Trophoblast cell (in vitro differentiated cells and primary cell): ENCODE measurements at regions not wholly inside any gene's neighbourhood (a gene's known extent, or its start where the extent isn't known, plus 50 kb on each side); places are given as distances from the start of the nearest gene placed in this dataset.
A peak's percentile ranks its signal among the peaks of the same experiment; 100 is the strongest.

Source experiments
- DNase-seq, 2 donors: peaks; one replicate each; pipeline ENCODE4 v3.0.0-alpha.2; 2016
- H2AFZ ChIP-seq: 2 replicates; pipeline ENCODE4 v1.6.1; 2013; ENCODE audit warnings: low read length, moderate library complexity, mild to moderate bottlenecking; ENCODE audit not compliant: insufficient read depth, poor library complexity
- H2AK5ac ChIP-seq: 2 replicates; pipeline ENCODE4 v1.6.1; 2013; ENCODE audit warnings: mild to moderate bottlenecking, low read length
- H2BK120ac ChIP-seq: 2 replicates; pipeline ENCODE4 v1.6.1; 2013; ENCODE audit warnings: low read length, mild to moderate bottlenecking, moderate library complexity; ENCODE audit not compliant: insufficient read depth, poor library complexity
- H2BK12ac ChIP-seq: 2 replicates; pipeline ENCODE4 v1.6.1; 2013; ENCODE audit warnings: mild to moderate bottlenecking, low read length, moderate library complexity
- H2BK5ac ChIP-seq: 2 replicates; pipeline ENCODE4 v1.6.1; 2013; ENCODE audit warnings: low read length, low read depth, moderate library complexity, mild to moderate bottlenecking; ENCODE audit not compliant: poor library complexity
- H3K14ac ChIP-seq: 2 replicates; pipeline ENCODE4 v1.6.1; 2013; ENCODE audit warnings: mild to moderate bottlenecking, low read length
- H3K18ac ChIP-seq: 2 replicates; pipeline ENCODE4 v1.6.1; 2013; ENCODE audit warnings: mild to moderate bottlenecking, low read length
- H3K23ac ChIP-seq: 2 replicates; pipeline ENCODE4 v1.6.1; 2013; ENCODE audit warnings: low read length
- H3K27ac ChIP-seq: 2 replicates; pipeline ENCODE4 v1.5.1; 2013; ENCODE audit warnings: low read depth, mild to moderate bottlenecking, inconsistent platforms, low read length, moderate library complexity
- H3K27me3 ChIP-seq: 2 replicates; pipeline ENCODE4 v1.6.1; 2013; ENCODE audit warnings: inconsistent platforms, mild to moderate bottlenecking, low read length, moderate library complexity; ENCODE audit not compliant: insufficient read depth
- H3K36me3 ChIP-seq, 2 experiments: 1 replicate in 1 of 2; 2 replicates in 1 of 2; pipeline ENCODE4 v1.6.1; 2013; ENCODE audit warnings: low read length in 2 of 2, mild to moderate bottlenecking in 2 of 2, moderate library complexity in 1 of 2; ENCODE audit not compliant: insufficient read depth in 2 of 2, control insufficient read depth in 1 of 2
- H3K4ac ChIP-seq: 2 replicates; pipeline ENCODE4 v1.6.1; 2013; ENCODE audit warnings: low read depth, mild to moderate bottlenecking, low read length, moderate library complexity
- H3K4me1 ChIP-seq, 2 experiments: 1 replicate in 1 of 2; 2 replicates in 1 of 2; pipeline ENCODE4 v1.6.1; 2013; ENCODE audit warnings: low read length in 2 of 2, mild to moderate bottlenecking in 2 of 2, moderate library complexity in 1 of 2; ENCODE audit not compliant: insufficient read depth in 2 of 2, control insufficient read depth in 1 of 2
- H3K4me2 ChIP-seq: 2 replicates; pipeline ENCODE4 v1.6.1; 2013; ENCODE audit warnings: inconsistent platforms, mild to moderate bottlenecking, low read length, moderate library complexity
- H3K4me3 ChIP-seq: 2 replicates; pipeline ENCODE4 v1.5.1; 2013; ENCODE audit warnings: mild to moderate bottlenecking, low read depth, low read length, inconsistent platforms
- H3K79me1 ChIP-seq: one replicate; pipeline ENCODE4 v1.6.1; 2013; ENCODE audit warnings: low read length
- H3K79me2 ChIP-seq: 2 replicates; pipeline ENCODE4 v1.6.1; 2013; ENCODE audit warnings: low read length, mild to moderate bottlenecking; ENCODE audit not compliant: control insufficient read depth, insufficient read depth, poor library complexity
- H3K9ac ChIP-seq: 2 replicates; pipeline ENCODE4 v1.6.1; 2013; ENCODE audit warnings: mild to moderate bottlenecking, low read length
- H3K9me3 ChIP-seq: 2 replicates; pipeline ENCODE4 v1.6.1; 2013; ENCODE audit warnings: low read depth, mild to moderate bottlenecking, control low read depth, inconsistent platforms, low read length; ENCODE audit not compliant: insufficient read depth
- H4K12ac ChIP-seq: 2 replicates; pipeline ENCODE4 v1.6.1; 2013; ENCODE audit warnings: low read depth, mild to moderate bottlenecking, low read length, moderate library complexity
- H4K8ac ChIP-seq: 2 replicates; pipeline ENCODE4 v1.6.1; 2013; ENCODE audit warnings: low read depth, mild to moderate bottlenecking, low read length, moderate library complexity
- H4K91ac ChIP-seq: one replicate; pipeline ENCODE4 v1.6.1; 2013; ENCODE audit warnings: low read depth, mild to moderate bottlenecking, low read length, moderate library complexity
- WGBS: extraction: QIAGEN DNeasy Blood & Tissue Kit; methylation state at CpG from one replicate; pipeline ENCODE4 v1.1.7; 2013; ENCODE audit warnings: missing lambda C conversion rate; ENCODE audit not compliant: insufficient read length, insufficient coverage; ENCODE audit errors: extremely low coverage; 5-methylcytosine and 5-hydroxymethylcytosine counted together

- Histone ChIP-seq H3K4me2 (no peak overlapping the region), H4K91ac (no peak overlapping the region), H4K12ac (no peak overlapping the region), H4K8ac (no peak overlapping the region), H3K79me1 (no peaks in the 10 kb centered on the region), H3K36me3 (no peaks in the 10 kb centered on the region), H3K9ac (no peak overlapping the region), H3K27me3 (no peaks in the 10 kb centered on the region), H3K4me1 (no peaks in the 10 kb centered on the region), H2AFZ (no peak overlapping the region), H3K4ac (no peak overlapping the region), H3K27ac (no peak overlapping the region), H3K18ac (no peak overlapping the region), H3K4me3 (no peak overlapping the region), H2BK120ac (no peak overlapping the region), H2AK5ac (no peak overlapping the region), H3K14ac (no peak overlapping the region), H2BK5ac (no peak overlapping the region), H3K9me3 (peaks cover 7% of the 10 kb centered on the region), H3K79me2 (no peaks in the 10 kb centered on the region), H3K23ac (no peak overlapping the region), H2BK12ac (no peak overlapping the region)
- WGBS: no CpG with 5 or more reads among the region's 5 CpGs
- no peak for DNase-seq
Measured at GRCh38 chrX:155778844-155779553, 102.1 kb upstream of the VAMP7 start.

- no peak overlapping the region for H2AFZ ChIP-seq
- H3K79me2 ChIP-seq: no peaks in the 10 kb centered on the region
- H3K36me3 ChIP-seq: no peaks in the 10 kb centered on the region
- H3K4ac ChIP-seq: no peak overlapping the region
- no peak overlapping the region for H3K9ac ChIP-seq
- no peaks in the 10 kb centered on the region for H3K4me1 ChIP-seq
- H2BK12ac ChIP-seq: no peak overlapping the region
- no peak overlapping the region for H3K27ac ChIP-seq
- no peak overlapping the region for H4K91ac ChIP-seq
- H2BK120ac ChIP-seq: no peak overlapping the region
- H4K8ac ChIP-seq: no peak overlapping the region
- peaks cover 10% of the 10 kb centered on the region for H3K9me3 ChIP-seq
- H3K79me1 ChIP-seq: no peaks in the 10 kb centered on the region
- H3K14ac ChIP-seq: no peak overlapping the region
- no peak overlapping the region for H2AK5ac ChIP-seq
- no peak overlapping the region for H3K18ac ChIP-seq
- no peaks in the 10 kb centered on the region for H3K27me3 ChIP-seq
- H4K12ac ChIP-seq: no peak overlapping the region
- no peak overlapping the region for H3K23ac ChIP-seq
- H3K4me2 ChIP-seq: no peak overlapping the region
- H2BK5ac ChIP-seq: no peak overlapping the region
- WGBS: no CpG with 5 or more reads among the region's 8 CpGs
- H3K4me3 ChIP-seq: no peak overlapping the region
- DNase-seq: no peak
Measured at GRCh38 chrX:155774387-155774786, 106.8 kb upstream of the VAMP7 start.

GRCh38 chrX:155767876-155768769, 113.0 kb upstream of the VAMP7 start:
- Histone ChIP-seq H3K36me3 (no peaks in the 10 kb centered on the region), H3K23ac (no peak overlapping the region), H4K12ac (no peak overlapping the region), H3K4ac (no peak overlapping the region), H3K9ac (peak overlapping the region; percentile 55), H2AK5ac (no peak overlapping the region), H3K27ac (no peak overlapping the region), H3K79me1 (no peaks in the 10 kb centered on the region), H2BK12ac (no peak overlapping the region), H3K4me1 (no peaks in the 10 kb centered on the region), H3K18ac (no peak overlapping the region), H4K8ac (no peak overlapping the region), H3K4me3 (peak overlapping the region; percentile 34), H3K4me2 (peak overlapping the region; percentile 69), H3K79me2 (no peaks in the 10 kb centered on the region), H3K14ac (no peak overlapping the region), H2BK120ac (no peak overlapping the region), H2BK5ac (no peak overlapping the region), H3K9me3 (peaks cover 5% of the 10 kb centered on the region), H4K91ac (no peak overlapping the region), H2AFZ (no peak overlapping the region), H3K27me3 (no peaks in the 10 kb centered on the region)
- WGBS: no CpG with 5 or more reads among the region's 24 CpGs
- peak; percentile 28 to 58 for DNase-seq

GRCh38 chrX:155767051-155767875, 113.9 kb upstream of the VAMP7 start:
- Histone ChIP-seq H4K8ac (no peak overlapping the region), H3K79me2 (no peaks in the 10 kb centered on the region), H2AFZ (no peak overlapping the region), H3K4me2 (peak overlapping the region; percentile 69), H3K4ac (no peak overlapping the region), H2AK5ac (no peak overlapping the region), H2BK120ac (no peak overlapping the region), H2BK5ac (no peak overlapping the region), H3K79me1 (no peaks in the 10 kb centered on the region), H3K36me3 (no peaks in the 10 kb centered on the region), H4K91ac (no peak overlapping the region), H3K27me3 (no peaks in the 10 kb centered on the region), H3K4me3 (peak overlapping the region; percentile 64), H3K18ac (no peak overlapping the region), H3K27ac (no peak overlapping the region), H2BK12ac (no peak overlapping the region), H3K23ac (no peak overlapping the region), H3K14ac (no peak overlapping the region), H4K12ac (no peak overlapping the region), H3K9me3 (peaks cover 5% of the 10 kb centered on the region), H3K9ac (no peak overlapping the region), H3K4me1 (no peaks in the 10 kb centered on the region)
- peak in 1 of 2 donors; percentile 58 for DNase-seq
- no CpG with 5 or more reads among the region's 19 CpGs for WGBS
